Dendritic cell treated with granulocyte-macrophage colony-stimulating factor and Interleukin-4, amounts not matched to agents 40 ng/mL and 50 ng/mL, for 4 days (primary cell): ENCODE measurements at regions not wholly inside any gene's neighbourhood (a gene's known extent, or its start where the extent isn't known, plus 50 kb on each side); places are given as distances from the start of the nearest gene placed in this dataset.
"Not testable (repeated sequence)": the region's sequence is repeated elsewhere in the genome, so short reads cannot be mapped to it uniquely, and the experiment has no call there.

ENCODE experiments used
- H3K27ac Mint-ChIP-seq: one replicate; pipeline ENCODE4 v1.8.0; 2022; ENCODE audit warnings: mild to moderate bottlenecking, mixed read lengths
- H3K27me3 Mint-ChIP-seq: one replicate; pipeline ENCODE4 v1.8.0; 2022; ENCODE audit warnings: mild to moderate bottlenecking, mixed read lengths
- H3K36me3 Mint-ChIP-seq: one replicate; pipeline ENCODE4 v1.8.0; 2022; ENCODE audit warnings: low read depth, mixed read lengths
- H3K4me1 Mint-ChIP-seq: one replicate; pipeline ENCODE4 v1.8.0; 2022; ENCODE audit warnings: low read depth, mixed read lengths
- H3K4me3 Mint-ChIP-seq: one replicate; pipeline ENCODE4 v1.8.0; 2022; ENCODE audit warnings: mild to moderate bottlenecking, moderate library complexity, mixed read lengths
- H3K9me3 Mint-ChIP-seq: one replicate; pipeline ENCODE4 v1.8.0; 2022; ENCODE audit warnings: mixed read lengths
- intact Hi-C: fragments of 100-400 bp; cut with micrococcal nuclease; formaldehyde crosslinking; loops from one replicate; pipeline ENCODE4 v1.15.0; 2022

DNA sequence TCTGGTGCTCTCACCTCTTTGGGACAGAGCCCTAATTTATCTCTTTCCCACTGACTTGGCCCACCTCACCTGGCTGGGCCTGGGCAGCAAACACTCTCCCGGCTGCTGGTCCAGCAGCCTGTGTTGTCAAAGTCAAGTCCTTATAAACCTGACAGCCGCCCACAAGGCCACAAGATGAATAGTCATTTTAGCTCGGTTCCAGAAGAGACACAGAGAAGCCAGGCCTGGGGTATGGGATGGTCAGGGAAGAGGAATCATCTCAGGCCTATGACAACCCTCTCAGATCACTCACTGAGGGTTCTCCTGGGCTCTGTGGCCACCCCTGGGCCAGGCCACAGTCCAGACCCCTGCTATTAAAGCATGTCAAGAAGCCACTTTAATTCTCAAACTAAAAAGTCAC lies 158.5 kb downstream of the FOXD2 start:
- intact Hi-C loops: no loop called here
- Mint-ChIP-seq H3K27me3 (peaks cover 27% of the 10 kb centered on the region), H3K36me3 (no peaks in the 10 kb centered on the region), H3K9me3 (peaks cover 14% of the 10 kb centered on the region), H3K4me1 (no peaks in the 10 kb centered on the region), H3K27ac (no peak overlapping the region), H3K4me3 (no peak overlapping the region)

DNA sequence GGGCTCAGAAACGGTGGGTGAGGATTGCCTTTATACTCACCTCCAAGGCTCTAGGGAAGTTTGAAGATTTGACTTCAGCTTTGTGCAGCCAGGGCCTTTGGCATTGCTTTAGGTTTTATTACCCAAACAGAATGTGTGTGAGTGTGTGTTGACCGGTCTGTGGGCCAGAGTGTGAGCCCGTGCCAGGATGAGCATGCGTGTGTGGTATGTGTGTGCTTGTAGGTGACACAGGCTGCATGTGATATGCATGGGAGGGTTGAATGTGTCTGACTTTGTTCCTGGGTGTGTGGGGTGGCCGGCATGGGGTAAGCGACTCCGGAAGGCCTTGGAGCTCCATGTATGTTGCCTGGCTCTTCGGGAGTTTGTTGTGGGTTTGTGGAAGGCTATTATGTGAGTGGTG lies 160.5 kb downstream of the FOXD2 start:
- no peaks in the 10 kb centered on the region for H3K4me1 Mint-ChIP-seq
- peaks cover 34% of the 10 kb centered on the region for H3K9me3 Mint-ChIP-seq
- intact Hi-C loops: no loop called here
- peaks cover 18% of the 10 kb centered on the region for H3K27me3 Mint-ChIP-seq
- no peak overlapping the region for H3K27ac Mint-ChIP-seq
- no peaks in the 10 kb centered on the region for H3K36me3 Mint-ChIP-seq
- H3K4me3 Mint-ChIP-seq: no peak overlapping the region

DNA sequence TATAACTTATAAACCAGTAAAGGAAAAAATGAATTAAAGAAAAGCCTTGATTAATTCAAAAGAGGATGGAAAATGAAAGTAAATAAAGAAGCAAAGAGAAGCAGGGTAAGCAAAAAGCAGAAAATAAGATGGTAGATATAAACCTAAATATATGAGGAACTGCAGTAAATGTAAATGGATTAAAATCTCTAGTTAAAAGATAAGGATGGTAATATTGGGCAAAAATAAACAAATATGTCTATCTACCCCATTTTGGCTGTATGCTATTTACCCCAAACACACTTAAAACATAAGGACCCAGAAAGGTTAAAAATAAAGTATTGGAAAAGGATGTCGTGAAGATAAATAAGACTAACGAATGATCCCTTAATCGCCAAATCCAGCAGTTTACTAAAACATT lies 161.9 kb downstream of the FOXD2 start:
- Mint-ChIP-seq H3K27me3 (peaks cover 6% of the 10 kb centered on the region), H3K36me3 (no peaks in the 10 kb centered on the region), H3K4me3 (no peak overlapping the region), H3K4me1 (no peaks in the 10 kb centered on the region), H3K27ac (no peak overlapping the region), H3K9me3 (peaks cover 36% of the 10 kb centered on the region)
- intact Hi-C loops: no loop called here

DNA sequence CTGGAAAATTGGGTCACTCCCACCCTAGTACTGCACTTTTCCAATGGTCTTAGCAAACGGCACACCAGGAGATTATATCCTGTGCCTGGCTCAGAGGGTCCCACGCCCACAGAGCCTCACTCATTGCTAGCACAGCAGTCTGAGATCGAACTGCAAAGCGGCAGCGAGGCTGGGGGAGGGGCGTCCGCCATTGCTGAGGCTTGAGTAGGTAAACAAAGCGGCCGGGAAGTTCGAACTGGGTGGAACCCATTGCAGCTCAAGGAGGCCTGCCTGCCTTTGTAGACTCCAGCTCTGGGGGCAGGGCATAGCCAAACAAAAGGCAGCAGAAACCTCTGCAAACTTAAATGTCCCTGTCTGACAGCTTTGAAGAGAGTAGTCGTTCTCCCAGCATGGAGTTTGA lies 164.6 kb downstream of the FOXD2 start:
- H3K4me1 Mint-ChIP-seq, intact Hi-C loops, H3K4me3 Mint-ChIP-seq, H3K27me3 Mint-ChIP-seq, H3K27ac Mint-ChIP-seq, H3K36me3 Mint-ChIP-seq: not testable (repeated sequence)
- H3K9me3 Mint-ChIP-seq: peaks cover 38% of the 10 kb centered on the region

DNA sequence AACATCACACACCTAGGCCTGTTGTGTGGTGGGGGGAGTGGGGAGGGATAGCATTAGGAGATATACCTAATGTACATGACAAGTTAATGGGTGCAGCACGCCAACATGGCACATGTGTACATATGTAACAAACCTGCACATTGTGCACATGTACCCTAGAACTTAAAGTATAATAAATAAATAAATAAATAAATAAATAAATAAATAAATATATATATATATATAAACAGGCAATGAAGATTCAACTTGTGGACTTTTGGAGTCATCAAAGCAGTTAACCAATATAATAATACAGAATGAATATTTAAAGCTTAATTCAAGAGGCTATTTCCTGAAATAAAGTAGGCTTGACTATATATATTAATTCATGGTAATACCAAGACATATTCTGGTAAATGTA lies 167.0 kb downstream of the FOXD2 start:
- H3K4me1 Mint-ChIP-seq, H3K36me3 Mint-ChIP-seq, H3K27ac Mint-ChIP-seq, H3K4me3 Mint-ChIP-seq, intact Hi-C loops, H3K27me3 Mint-ChIP-seq: not testable (repeated sequence)
- H3K9me3 Mint-ChIP-seq: peaks cover 32% of the 10 kb centered on the region

DNA sequence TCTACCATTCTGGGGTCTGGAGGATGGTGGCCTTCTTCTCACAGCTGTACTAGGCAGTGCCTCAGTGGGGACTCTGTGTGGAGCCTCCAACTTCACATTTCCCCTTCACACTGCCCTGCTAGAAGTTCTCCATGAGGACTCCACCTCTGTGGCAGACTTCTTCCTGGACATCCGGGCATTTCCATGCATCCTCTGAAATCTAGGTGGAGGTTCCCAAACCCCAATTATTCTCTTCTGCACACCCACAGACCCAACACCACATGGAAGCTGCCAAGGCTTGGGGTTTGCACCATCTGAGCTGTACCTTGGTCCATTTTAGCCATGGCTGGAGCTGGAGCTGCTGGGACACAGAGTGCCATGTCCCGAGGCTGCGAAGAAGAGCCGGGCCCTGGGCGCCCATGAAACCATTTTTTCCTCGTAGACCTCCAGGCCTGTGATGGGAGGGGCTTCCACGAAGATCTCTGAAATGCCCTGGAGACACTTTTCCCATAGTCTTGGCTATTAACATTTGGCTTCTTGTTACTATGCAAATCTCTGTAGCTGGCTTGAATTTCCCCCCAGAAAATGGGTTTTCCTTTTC lies 170.5 kb downstream of the FOXD2 start:
- Mint-ChIP-seq H3K27me3 (peaks cover 2% of the 10 kb centered on the region), H3K9me3 (peaks cover 10% of the 10 kb centered on the region), H3K4me1 (no peaks in the 10 kb centered on the region), H3K4me3 (no peak overlapping the region), H3K36me3 (no peaks in the 10 kb centered on the region), H3K27ac (no peak overlapping the region)
- intact Hi-C loops: no loop called here

DNA sequence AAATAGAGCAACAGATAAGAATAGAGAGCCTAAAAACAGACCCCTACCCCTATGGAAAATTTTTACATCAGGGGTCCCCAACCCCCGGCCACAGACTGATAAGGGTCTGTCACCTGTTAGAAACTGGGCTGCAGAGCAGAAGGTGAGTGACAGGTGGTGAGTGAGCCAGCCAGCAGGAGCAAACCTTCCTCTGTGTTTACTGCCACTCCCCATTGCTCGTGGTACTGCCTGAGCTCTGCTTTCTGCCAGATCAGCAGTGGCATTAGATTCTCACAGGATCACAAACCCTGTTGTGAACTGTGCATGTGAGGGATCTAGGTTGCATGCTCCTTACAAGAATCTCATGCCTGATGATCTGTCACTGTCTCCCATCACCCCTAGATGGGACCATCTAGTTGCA lies 174.1 kb downstream of the FOXD2 start:
- Mint-ChIP-seq H3K27ac (no peak overlapping the region), H3K4me3 (no peak overlapping the region), H3K4me1 (no peaks in the 10 kb centered on the region), H3K36me3 (no peaks in the 10 kb centered on the region), H3K27me3 (peaks cover 2% of the 10 kb centered on the region), H3K9me3 (peaks cover 9% of the 10 kb centered on the region)
- intact Hi-C loops: no loop called here

DNA sequence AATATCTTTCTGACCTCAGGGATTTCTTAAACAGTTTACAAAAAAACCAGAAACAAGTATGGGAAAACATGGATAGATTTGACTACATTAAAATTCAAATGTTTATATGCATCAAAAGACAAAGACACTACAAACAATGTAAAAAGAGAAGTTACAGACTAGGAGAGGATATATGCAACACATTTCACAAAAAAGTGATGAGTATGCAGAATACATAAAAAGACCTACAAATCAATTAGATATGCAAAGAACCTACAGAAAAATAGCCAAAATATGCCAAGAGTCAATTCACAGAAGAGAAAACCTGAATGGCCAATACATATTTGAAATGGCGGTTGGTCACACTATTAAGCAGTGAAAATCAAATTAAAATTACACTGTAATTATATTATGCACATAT lies 175.0 kb downstream of the FOXD2 start:
- Mint-ChIP-seq H3K27ac (no peak overlapping the region), H3K4me1 (no peaks in the 10 kb centered on the region), H3K27me3 (peaks cover 4% of the 10 kb centered on the region), H3K4me3 (no peak overlapping the region), H3K9me3 (peaks cover 3% of the 10 kb centered on the region), H3K36me3 (no peaks in the 10 kb centered on the region)
- intact Hi-C loops: no loop called here

DNA sequence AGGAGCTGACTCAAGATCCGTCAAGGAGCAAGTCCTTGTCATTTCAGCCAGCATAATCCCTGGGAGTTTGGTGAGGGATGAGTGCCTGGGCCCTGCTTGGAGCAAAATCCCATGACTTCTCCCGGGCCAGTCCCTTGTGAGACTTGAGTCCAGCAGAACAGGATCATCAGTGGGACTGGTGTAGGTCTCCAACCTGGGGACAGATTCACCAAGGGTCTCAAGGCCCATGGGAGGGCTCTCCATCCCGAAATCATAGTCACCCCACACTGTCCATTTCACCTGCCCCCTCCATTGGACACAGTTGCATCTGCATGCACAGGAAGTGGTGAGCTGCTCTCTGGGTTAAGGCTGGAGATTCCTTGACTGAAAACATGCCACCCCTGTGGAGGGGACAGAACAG lies 178.2 kb downstream of the FOXD2 start:
- H3K27ac Mint-ChIP-seq: no peak overlapping the region
- H3K4me3 Mint-ChIP-seq: no peak overlapping the region
- intact Hi-C loops: no loop called here
- H3K9me3 Mint-ChIP-seq: no peaks in the 10 kb centered on the region
- peaks cover 4% of the 10 kb centered on the region for H3K27me3 Mint-ChIP-seq
- H3K36me3 Mint-ChIP-seq: no peaks in the 10 kb centered on the region
- no peaks in the 10 kb centered on the region for H3K4me1 Mint-ChIP-seq

DNA sequence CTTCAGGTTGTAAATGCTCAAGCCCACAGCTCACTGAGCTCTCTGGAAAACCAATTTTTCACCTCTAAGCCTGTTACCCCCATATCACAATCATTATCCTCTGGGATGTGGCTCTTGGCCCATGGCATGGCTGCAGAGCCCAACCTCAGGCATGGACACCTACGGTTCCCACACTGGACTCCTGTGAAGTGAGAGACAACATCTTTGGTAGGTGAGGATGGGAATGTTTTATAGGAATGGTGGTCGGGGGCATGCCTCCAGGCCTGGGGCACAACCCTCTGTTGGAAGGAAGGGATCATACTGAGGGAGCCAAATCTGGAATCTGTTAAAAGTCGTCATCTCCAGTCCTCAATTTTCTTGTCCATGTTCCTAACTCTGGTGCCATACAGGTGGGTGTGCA lies 179.1 kb downstream of the FOXD2 start:
- peaks cover 4% of the 10 kb centered on the region for H3K27me3 Mint-ChIP-seq
- no peaks in the 10 kb centered on the region for H3K36me3 Mint-ChIP-seq
- intact Hi-C loops: no loop called here
- no peak overlapping the region for H3K4me3 Mint-ChIP-seq
- no peaks in the 10 kb centered on the region for H3K4me1 Mint-ChIP-seq
- H3K27ac Mint-ChIP-seq: no peak overlapping the region
- H3K9me3 Mint-ChIP-seq: no peaks in the 10 kb centered on the region

DNA sequence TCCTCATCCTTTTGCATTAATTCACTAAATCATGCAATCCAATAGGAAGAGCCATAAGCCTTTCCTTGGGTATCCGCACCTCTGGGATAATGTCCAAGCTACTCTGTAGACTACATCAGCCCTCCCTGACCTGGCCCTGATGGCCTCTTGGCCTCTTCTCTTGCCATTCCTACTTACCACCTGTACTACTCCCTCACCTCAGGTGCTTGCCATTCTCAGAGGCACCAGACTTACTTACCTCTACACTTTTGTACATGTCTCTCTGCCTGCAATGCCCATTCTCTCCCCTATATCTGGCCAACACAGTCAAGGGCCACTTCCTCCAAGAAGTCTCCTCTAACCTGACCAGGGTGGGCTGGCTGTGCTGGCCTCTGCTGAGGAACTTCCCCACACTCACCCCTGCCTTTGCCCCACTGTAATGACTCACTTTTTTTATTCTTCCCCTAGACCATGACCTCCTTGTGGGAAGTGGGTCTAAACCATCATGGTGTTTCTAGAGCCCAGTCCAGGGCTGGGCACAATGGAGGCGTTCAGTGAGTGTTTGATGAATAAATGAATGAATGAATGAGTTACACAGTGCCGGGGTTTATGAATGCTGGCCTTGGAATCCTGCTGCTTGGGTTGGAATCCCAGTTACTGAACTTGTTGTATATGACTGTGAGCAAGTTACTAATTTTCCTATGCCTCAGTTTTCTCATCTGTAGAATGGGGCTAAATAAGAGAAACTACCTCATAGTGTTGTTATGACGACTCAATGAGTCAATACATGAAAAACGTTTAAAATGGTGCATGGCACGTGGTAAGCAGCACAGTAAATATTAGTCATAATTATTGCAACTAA lies 179.8 kb downstream of the FOXD2 start:
- no peaks in the 10 kb centered on the region for H3K36me3 Mint-ChIP-seq
- intact Hi-C loops: no loop called here

DNA sequence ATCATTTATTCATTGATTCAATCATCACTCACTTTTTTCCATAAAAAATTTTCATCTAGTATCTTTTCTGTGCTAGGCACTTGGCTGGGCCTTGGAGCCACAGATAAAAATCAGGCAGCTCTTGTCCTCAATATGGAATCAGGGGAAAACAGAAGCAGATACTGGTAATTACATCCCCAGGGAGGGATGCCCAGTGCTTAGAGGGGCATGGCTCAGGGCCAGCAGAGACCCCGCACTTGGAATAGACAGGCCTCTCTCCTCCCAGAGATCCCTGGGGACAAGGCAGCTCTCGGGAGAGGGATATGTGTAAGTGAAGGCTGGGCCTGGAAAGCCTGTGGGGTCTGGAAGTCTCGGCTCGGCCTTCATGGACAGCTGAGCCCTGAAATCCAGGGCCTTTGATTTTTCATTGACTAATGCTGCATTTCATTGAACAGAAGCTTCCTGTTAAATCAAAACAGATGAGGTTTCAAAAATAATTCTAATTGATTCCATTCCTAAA lies 180.4 kb downstream of the FOXD2 start:
- H3K36me3 Mint-ChIP-seq: no peaks in the 10 kb centered on the region
- no peak overlapping the region for H3K27ac Mint-ChIP-seq
- intact Hi-C loops: no loop called here
- no peaks in the 10 kb centered on the region for H3K9me3 Mint-ChIP-seq
- H3K27me3 Mint-ChIP-seq: peaks cover 4% of the 10 kb centered on the region
- H3K4me3 Mint-ChIP-seq: no peak overlapping the region
- H3K4me1 Mint-ChIP-seq: no peaks in the 10 kb centered on the region

More for the DNA sequence above, 179.8 kb downstream of the FOXD2 start:
- Mint-ChIP-seq H3K9me3 (no peaks in the 10 kb centered on the region), H3K4me3 (no peak overlapping the region), H3K27ac (no peak overlapping the region), H3K4me1 (no peaks in the 10 kb centered on the region), H3K27me3 (peaks cover 4% of the 10 kb centered on the region)

DNA sequence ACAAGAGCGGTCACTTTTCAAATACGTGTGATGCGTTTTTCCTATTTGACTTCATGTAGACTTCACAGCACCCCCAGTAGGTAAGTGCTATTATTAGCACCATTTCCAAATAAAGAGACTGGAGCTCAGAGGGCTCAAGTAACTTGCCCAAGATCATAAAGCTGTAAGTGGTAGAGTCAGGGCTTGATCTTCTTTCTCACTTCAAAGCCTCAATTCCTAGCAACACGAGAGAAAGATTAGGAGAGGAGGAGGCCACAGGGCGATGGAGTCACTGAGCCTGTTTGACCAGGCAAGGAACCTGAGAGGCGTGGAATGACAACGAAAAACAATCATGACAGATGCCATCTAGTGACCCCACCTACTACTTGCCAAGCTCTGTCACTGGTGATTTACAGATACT lies 181.0 kb downstream of the FOXD2 start:
- no peak overlapping the region for H3K4me3 Mint-ChIP-seq
- intact Hi-C loops: no loop called here
- H3K9me3 Mint-ChIP-seq: no peaks in the 10 kb centered on the region
- H3K27me3 Mint-ChIP-seq: peaks cover 2% of the 10 kb centered on the region
- no peak overlapping the region for H3K27ac Mint-ChIP-seq
- H3K4me1 Mint-ChIP-seq: no peaks in the 10 kb centered on the region
- H3K36me3 Mint-ChIP-seq: no peaks in the 10 kb centered on the region

DNA sequence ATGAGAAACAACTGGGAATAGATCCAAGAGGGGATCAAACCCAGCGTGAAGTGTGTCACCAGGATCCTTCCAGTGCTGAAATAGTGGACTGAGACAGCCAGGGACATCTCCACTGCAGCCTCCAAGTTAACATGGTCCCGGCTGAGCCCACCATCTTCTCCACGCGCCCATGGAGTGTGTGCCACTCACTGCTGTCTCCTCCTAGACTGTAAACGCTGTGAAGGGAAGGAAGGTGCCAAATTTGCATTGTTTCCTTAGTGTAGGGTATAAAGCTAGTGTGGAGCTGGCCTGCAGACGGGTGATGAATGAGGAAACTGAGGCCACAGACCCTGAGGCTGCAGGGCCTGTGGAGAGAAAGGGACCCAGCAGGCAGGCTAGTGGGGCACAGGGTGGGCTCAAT lies 183.6 kb downstream of the FOXD2 start:
- Mint-ChIP-seq H3K36me3 (no peaks in the 10 kb centered on the region), H3K4me3 (no peak overlapping the region), H3K4me1 (no peaks in the 10 kb centered on the region), H3K27ac (no peak overlapping the region), H3K27me3 (peaks cover 7% of the 10 kb centered on the region), H3K9me3 (no peaks in the 10 kb centered on the region)
- intact Hi-C loops: no loop called here

DNA sequence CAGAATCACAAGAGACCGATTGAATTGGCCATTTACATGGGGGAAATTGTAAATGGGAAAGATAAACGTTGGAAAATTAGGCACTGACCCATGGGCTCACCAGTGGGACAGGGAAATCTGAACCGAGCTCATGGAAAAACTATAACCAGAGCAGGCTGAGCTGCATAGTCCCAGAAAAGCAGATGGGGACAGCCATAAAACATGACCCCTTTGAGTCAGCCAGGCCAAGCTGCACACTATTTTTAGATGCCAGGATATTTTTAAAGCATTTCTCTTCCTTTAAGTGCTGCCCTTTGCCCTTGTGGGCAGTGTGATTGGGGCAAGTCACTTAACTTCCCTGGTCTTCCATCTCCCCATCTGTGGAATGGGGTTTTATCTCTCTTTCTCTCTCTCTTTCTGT lies 184.1 kb downstream of the FOXD2 start:
- intact Hi-C loops: no loop called here
- no peak overlapping the region for H3K27ac Mint-ChIP-seq
- no peaks in the 10 kb centered on the region for H3K4me1 Mint-ChIP-seq

More for the DNA sequence above, 184.1 kb downstream of the FOXD2 start:
- peaks cover 7% of the 10 kb centered on the region for H3K27me3 Mint-ChIP-seq
- no peak overlapping the region for H3K4me3 Mint-ChIP-seq
- no peaks in the 10 kb centered on the region for H3K9me3 Mint-ChIP-seq
- no peaks in the 10 kb centered on the region for H3K36me3 Mint-ChIP-seq
